Astrocyte of the cerebellum (primary cell): ENCODE measurements at regions not wholly inside any gene's neighbourhood (a gene's known extent, or its start where the extent isn't known, plus 50 kb on each side); places are given as distances from the start of the nearest gene placed in this dataset.

ENCODE experiments used
- DNase-seq: peaks from one replicate; pipeline ENCODE4 v3.0.0-alpha.2; 2011; ENCODE audit warnings: low read depth
- H3K4me3 ChIP-seq: 2 replicates; pipeline ENCODE4 v1.5.1; 2011; ENCODE audit warnings: mild to moderate bottlenecking, low read depth, low read length, moderate library complexity
- CTCF ChIP-seq: IDR thresholded peaks from 2 replicates; pipeline ENCODE4 v1.5.1; 2012; ENCODE audit warnings: low read length, low read depth, moderate library complexity, mild to moderate bottlenecking; ENCODE audit errors: missing control alignments
- in situ Hi-C: cut with HindIII; loops from 2 replicates; pipeline ENCODE4 v1.10.0; 2017; ENCODE audit warnings: low sequenced_read_pairs

- no peak for TF ChIP-seq CTCF
- DNase-seq: no peak
- in situ Hi-C loops: no loop called here
- H3K4me3 ChIP-seq: no peak overlapping the region
These were observed 80.5 kb upstream of the AFF3 start for GRCh38 chr2:100222844-100223243.

GRCh38 chr2:100218552-100218951 lies 76.2 kb upstream of the AFF3 start:
- no peak for DNase-seq
- no peak overlapping the region for H3K4me3 ChIP-seq
- in situ Hi-C loops: no loop called here
- no peak for TF ChIP-seq CTCF

GRCh38 chr2:100217323-100217722 lies 74.9 kb upstream of the AFF3 start:
- in situ Hi-C loops: no loop called here
- H3K4me3 ChIP-seq: no peak overlapping the region
- no peak for DNase-seq
- TF ChIP-seq CTCF: no peak

GRCh38 chr2:100216015-100216414 lies 73.6 kb upstream of the AFF3 start:
- no peak for TF ChIP-seq CTCF
- H3K4me3 ChIP-seq: no peak overlapping the region
- in situ Hi-C loops: no loop called here
- no peak for DNase-seq

GRCh38 chr2:100215371-100215770 lies 73.0 kb upstream of the AFF3 start:
- H3K4me3 ChIP-seq: no peak overlapping the region
- TF ChIP-seq CTCF: no peak
- no peak for DNase-seq
- in situ Hi-C loops: no loop called here

- in situ Hi-C loops: no loop called here
These were observed 72.0 kb upstream of the AFF3 start for GRCh38 chr2:100214265-100214971.

More at GRCh38 chr2:100214265-100214971, 72.0 kb upstream of the AFF3 start:
- no peak for DNase-seq
- no peak overlapping the region for H3K4me3 ChIP-seq
- no peak for TF ChIP-seq CTCF
